ENCODE measurements at regions not wholly inside any gene's neighbourhood (a gene's known extent, or its start where the extent isn't known, plus 50 kb on each side); places are given as distances from the start of the nearest gene placed in this dataset.

DNA sequence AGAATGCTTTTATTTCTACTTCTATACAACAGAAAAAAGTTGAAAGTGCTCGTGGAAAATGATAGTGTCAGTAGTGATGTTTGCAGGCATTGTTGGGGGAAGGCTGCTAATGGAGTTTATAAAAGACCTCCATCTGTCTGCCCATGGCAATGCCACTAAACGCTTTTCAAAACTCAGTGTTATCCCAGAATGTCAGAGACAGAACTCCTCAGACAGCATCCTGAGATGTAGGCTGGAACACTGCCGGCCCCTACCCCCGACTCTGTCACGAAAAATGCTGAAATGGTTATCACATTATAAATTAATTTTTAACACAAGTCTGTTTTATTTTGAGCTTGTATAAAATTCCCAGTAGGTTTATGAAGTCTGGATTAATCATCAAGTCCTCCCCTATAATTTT, 128.9 kb downstream of the HS3ST1 start:
- POLR2A ChIA-PET: no interaction called here
- no peak for DNase-seq (ENCODE audit: extremely low spot score)

DNA sequence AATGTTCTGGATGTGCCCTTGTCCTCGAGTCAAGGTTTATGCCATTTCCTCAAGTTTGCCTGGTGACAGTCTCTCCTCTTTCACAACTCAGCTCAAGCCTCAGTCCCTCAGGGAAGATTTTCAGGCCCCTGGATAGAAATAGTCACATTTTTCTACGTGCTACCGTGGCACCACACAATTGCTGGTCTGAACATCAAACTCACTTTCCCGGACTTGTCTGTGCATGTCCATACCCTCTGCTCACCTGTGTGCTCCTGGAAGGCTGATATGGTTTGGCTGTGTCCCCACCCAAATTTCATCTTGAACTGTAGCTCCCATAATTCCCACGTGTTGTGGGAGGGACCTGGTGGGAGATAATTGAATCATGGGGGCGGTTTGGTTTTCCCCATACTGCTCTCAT, 129.7 kb downstream of the HS3ST1 start:
- ChIA-PET CTCF (interaction anchor here (1.7 kb wide), 1 partner anchor 13 kb away, joined by 3 read pairs; no protein-coding TSS in a partner anchor), POLR2A (no interaction called here)
- TF ChIP-seq CTCF (IDR thresholded peaks at IDR 0.05; ENCODE audit: control extremely low read depth, extremely low read depth, low read depth, missing control alignments): no peak
- DNase-seq (ENCODE audit: extremely low spot score): no peak

More for the DNA sequence above, 128.9 kb downstream of the HS3ST1 start:
- no peak for TF ChIP-seq CTCF (IDR thresholded peaks at IDR 0.05; ENCODE audit: control extremely low read depth, extremely low read depth, low read depth, missing control alignments)
- CTCF ChIA-PET: interaction anchor here (1.2 kb wide), 1 partner anchor 26 kb away, joined by 3 read pairs; no protein-coding TSS in a partner anchor

- CTCF ChIA-PET: interaction anchor here (1.0 to 1.7 kb wide), 2 partner anchors 13 to 14 kb away, joined by 3 read pairs; no protein-coding TSS in a partner anchor
- POLR2A ChIA-PET: no interaction called here
- TF ChIP-seq CTCF (IDR thresholded peaks at IDR 0.05; ENCODE audit: control extremely low read depth, extremely low read depth, low read depth, missing control alignments): no peak
- DNase-seq (ENCODE audit: extremely low spot score): no peak
Measured at GRCh38 chr4:11298451-11298850, 130.2 kb downstream of the HS3ST1 start.

GRCh38 chr4:11297627-11298026, 131.1 kb downstream of the HS3ST1 start:
- POLR2A ChIA-PET: no interaction called here
- CTCF ChIA-PET: interaction anchor here (1.0 to 1.7 kb wide), 2 partner anchors 12 to 15 kb away, joined by 3 read pairs; no protein-coding TSS in a partner anchor
- TF ChIP-seq CTCF (IDR thresholded peaks at IDR 0.05; ENCODE audit: control extremely low read depth, extremely low read depth, low read depth, missing control alignments): no peak
- DNase-seq (ENCODE audit: extremely low spot score): no peak

DNA sequence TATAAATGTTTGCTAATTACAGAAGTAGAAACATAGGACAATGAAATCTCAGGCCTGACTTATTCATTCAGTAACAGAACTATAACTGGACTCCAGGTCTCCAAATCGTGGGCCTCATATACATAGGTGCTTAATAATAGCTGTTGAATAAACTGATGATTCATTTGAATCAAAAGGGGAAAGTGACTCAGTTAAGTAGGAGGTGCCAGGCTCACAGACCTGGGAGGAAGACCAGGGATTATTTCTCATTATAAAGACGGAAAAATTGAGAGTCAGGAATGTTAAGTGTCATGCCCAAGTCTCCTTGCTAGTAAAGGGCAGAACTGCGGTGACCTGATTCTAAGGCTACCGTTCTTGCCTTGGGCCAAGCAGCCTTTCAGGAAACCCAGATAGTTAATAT, 131.5 kb downstream of the HS3ST1 start:
- DNase-seq (ENCODE audit: extremely low spot score): no peak
- CTCF ChIA-PET: interaction anchor here (1.0 kb wide), 1 partner anchor 11 kb away, joined by 3 read pairs; no protein-coding TSS in a partner anchor
- POLR2A ChIA-PET: no interaction called here

GRCh38 chr4:11293866-11294265, 134.8 kb downstream of the HS3ST1 start:
- CTCF ChIA-PET: no interaction called here
- no peak for TF ChIP-seq CTCF (IDR thresholded peaks at IDR 0.05; ENCODE audit: control extremely low read depth, extremely low read depth, low read depth, missing control alignments)
- no peak for DNase-seq (ENCODE audit: extremely low spot score)
- POLR2A ChIA-PET: no interaction called here

More for the DNA sequence above, 131.5 kb downstream of the HS3ST1 start:
- TF ChIP-seq CTCF (IDR thresholded peaks at IDR 0.05; ENCODE audit: control extremely low read depth, extremely low read depth, low read depth, missing control alignments): no peak
